ENCODE measurements at regions not wholly inside any gene's neighbourhood (a gene's known extent, or its start where the extent isn't known, plus 50 kb on each side); places are given as distances from the start of the nearest gene placed in this dataset.

DNA sequence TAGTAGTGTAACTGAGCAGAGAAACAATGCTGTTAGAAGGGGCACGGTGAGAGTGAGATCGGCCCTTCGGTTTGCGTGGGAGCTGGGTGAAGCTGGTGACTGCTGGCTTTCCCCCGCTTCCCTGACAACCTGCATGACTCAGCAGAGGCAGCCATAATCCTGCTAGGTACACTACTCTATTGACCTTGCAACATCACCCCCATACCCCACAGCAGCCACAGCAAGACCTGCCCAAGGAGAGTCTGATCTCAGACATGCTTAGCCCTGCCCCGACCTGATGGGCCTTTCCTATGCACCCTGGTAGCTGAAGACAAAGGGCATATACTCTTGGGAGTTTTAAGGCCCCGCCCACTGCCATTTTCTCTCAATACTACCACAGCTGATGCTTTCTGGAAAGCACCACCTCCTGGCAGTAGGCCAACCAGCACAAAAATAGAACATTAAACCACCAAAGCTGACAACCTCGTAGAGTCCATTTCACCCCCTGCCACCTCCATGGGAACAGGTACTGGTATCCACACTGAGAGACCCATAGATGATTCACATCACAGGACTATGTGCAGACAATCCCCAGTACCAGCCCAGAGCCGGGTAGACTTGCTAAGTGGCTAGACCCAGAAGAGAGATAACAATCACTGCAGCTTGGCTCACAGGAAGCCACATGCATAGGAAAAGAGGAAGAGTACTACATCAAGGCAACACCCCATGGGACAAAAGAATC lies 75.9 kb upstream of the RGS6 start:
- peak; percentile 59 for DNase-seq
- no peak overlapping the region for H3K4me2 ChIP-seq (ENCODE audit: insufficient read depth, low read length)
- no peak for TF ChIP-seq EZH2 (IDR thresholded peaks at IDR 0.05; ENCODE audit: borderline replicate concordance, low read depth, low read length, severe bottlenecking)
- TF ChIP-seq, protein P1, sequence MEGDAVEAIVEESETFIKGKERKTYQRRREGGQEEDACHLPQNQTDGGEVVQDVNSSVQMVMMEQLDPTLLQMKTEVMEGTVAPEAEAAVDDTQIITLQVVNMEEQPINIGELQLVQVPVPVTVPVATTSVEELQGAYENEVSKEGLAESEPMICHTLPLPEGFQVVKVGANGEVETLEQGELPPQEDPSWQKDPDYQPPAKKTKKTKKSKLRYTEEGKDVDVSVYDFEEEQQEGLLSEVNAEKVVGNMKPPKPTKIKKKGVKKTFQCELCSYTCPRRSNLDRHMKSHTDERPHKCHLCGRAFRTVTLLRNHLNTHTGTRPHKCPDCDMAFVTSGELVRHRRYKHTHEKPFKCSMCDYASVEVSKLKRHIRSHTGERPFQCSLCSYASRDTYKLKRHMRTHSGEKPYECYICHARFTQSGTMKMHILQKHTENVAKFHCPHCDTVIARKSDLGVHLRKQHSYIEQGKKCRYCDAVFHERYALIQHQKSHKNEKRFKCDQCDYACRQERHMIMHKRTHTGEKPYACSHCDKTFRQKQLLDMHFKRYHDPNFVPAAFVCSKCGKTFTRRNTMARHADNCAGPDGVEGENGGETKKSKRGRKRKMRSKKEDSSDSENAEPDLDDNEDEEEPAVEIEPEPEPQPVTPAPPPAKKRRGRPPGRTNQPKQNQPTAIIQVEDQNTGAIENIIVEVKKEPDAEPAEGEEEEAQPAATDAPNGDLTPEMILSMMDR (IDR thresholded peaks at IDR 0.05; ENCODE audit: borderline replicate concordance, extremely low read depth, low read length, poor library complexity, severe bottlenecking): no peak
- H3K9me3 ChIP-seq (ENCODE audit: insufficient read depth, low read length, severe bottlenecking): no peaks in the 10 kb centered on the region
- H3K27ac ChIP-seq (ENCODE audit: low read length): no peak overlapping the region
- peak; percentile 71 for ATAC-seq (ENCODE audit: insufficient read depth, low read depth)
- H3K4me3 ChIP-seq (ENCODE audit: low read depth in 1 of 2, low read length in 2 of 2): no peak overlapping the region
- H3K79me2 ChIP-seq (ENCODE audit: insufficient read depth, low read length): no peaks in the 10 kb centered on the region
- no peak overlapping the region for H3K9ac ChIP-seq (ENCODE audit: low read depth, low read length)
- H3K36me3 ChIP-seq (ENCODE audit: insufficient read depth, low read length): no peaks in the 10 kb centered on the region
- peaks cover 11% of the 10 kb centered on the region for H3K4me1 ChIP-seq (ENCODE audit: insufficient read depth, low read length)
- H2AFZ ChIP-seq (ENCODE audit: low read depth, low read length): no peak overlapping the region
- no peaks in the 10 kb centered on the region for H4K20me1 ChIP-seq (ENCODE audit: insufficient read depth, low read length)
- no peaks in the 10 kb centered on the region for H3K27me3 ChIP-seq (ENCODE audit: insufficient read depth, low read length, poor library complexity)

DNA sequence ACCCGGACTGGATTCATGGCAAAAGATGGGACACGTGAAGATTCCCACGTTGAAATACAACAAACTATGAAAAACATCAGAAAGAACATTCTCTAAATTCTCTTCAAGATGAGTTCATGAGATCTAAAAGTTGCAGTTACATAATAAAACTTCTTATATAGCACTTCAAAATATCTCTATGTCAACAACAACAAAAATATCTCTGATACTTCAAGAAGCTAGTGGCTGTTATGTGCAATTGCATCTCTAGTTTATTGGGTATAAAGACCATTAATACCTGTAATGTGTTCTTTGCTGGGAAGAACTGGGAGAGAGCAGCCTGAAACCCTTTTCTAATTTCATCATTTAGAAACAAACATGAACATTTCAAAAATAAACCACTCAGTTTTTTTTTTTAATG lies 69.2 kb upstream of the RGS6 start:
- Histone ChIP-seq H3K4me2 (ENCODE audit: insufficient read depth, low read length) (no peak overlapping the region), H3K27me3 (ENCODE audit: insufficient read depth, low read length, poor library complexity) (peaks cover 3% of the 10 kb centered on the region), H3K9ac (ENCODE audit: low read depth, low read length) (no peak overlapping the region), H3K4me3 (ENCODE audit: low read depth in 1 of 2, low read length in 2 of 2) (no peak overlapping the region), H3K4me1 (ENCODE audit: insufficient read depth, low read length) (no peaks in the 10 kb centered on the region), H3K79me2 (ENCODE audit: insufficient read depth, low read length) (no peaks in the 10 kb centered on the region), H2AFZ (ENCODE audit: low read depth, low read length) (no peak overlapping the region), H3K27ac (ENCODE audit: low read length) (no peak overlapping the region), H3K9me3 (ENCODE audit: insufficient read depth, low read length, severe bottlenecking) (no peaks in the 10 kb centered on the region), H3K36me3 (ENCODE audit: insufficient read depth, low read length) (no peaks in the 10 kb centered on the region), H4K20me1 (ENCODE audit: insufficient read depth, low read length) (no peaks in the 10 kb centered on the region)
- TF ChIP-seq EZH2 (IDR thresholded peaks at IDR 0.05; ENCODE audit: borderline replicate concordance, low read depth, low read length, severe bottlenecking): no peak
- TF ChIP-seq, protein P1 (IDR thresholded peaks at IDR 0.05; ENCODE audit: borderline replicate concordance, extremely low read depth, low read length, poor library complexity, severe bottlenecking): peak; percentile 18
- ATAC-seq (ENCODE audit: insufficient read depth, low read depth) (no peak), DNase-seq (no peak)

DNA sequence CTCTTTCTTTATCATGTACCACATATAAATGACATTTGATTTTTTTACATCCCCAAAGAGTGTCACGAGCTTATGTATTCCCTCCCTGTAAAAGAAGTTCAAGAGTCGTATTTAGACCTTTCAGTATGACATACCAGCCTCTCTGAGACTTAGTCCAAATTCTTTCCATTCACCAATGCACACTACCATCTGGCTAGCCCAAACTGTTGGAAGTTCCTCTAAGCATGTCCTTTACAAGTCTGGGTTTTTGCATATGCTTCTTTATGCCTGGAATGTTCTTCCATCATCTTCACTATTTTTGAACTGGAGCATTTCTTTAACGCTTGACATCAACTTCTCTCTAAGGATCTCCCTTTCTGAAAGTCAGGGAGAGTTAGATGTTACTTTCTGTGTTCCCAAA lies 68.5 kb upstream of the RGS6 start:
- TF ChIP-seq, protein P1 (IDR thresholded peaks at IDR 0.05; ENCODE audit: borderline replicate concordance, extremely low read depth, low read length, poor library complexity, severe bottlenecking): no peak
- no peak for TF ChIP-seq EZH2 (IDR thresholded peaks at IDR 0.05; ENCODE audit: borderline replicate concordance, low read depth, low read length, severe bottlenecking)

More for the DNA sequence above, 68.5 kb upstream of the RGS6 start:
- Histone ChIP-seq H3K27me3 (ENCODE audit: insufficient read depth, low read length, poor library complexity) (peaks cover 5% of the 10 kb centered on the region), H3K4me3 (ENCODE audit: low read depth in 1 of 2, low read length in 2 of 2) (no peak overlapping the region), H3K79me2 (ENCODE audit: insufficient read depth, low read length) (no peaks in the 10 kb centered on the region), H4K20me1 (ENCODE audit: insufficient read depth, low read length) (no peaks in the 10 kb centered on the region), H2AFZ (ENCODE audit: low read depth, low read length) (no peak overlapping the region), H3K36me3 (ENCODE audit: insufficient read depth, low read length) (no peaks in the 10 kb centered on the region), H3K9me3 (ENCODE audit: insufficient read depth, low read length, severe bottlenecking) (no peaks in the 10 kb centered on the region), H3K4me2 (ENCODE audit: insufficient read depth, low read length) (no peak overlapping the region), H3K9ac (ENCODE audit: low read depth, low read length) (no peak overlapping the region), H3K27ac (ENCODE audit: low read length) (no peak overlapping the region), H3K4me1 (ENCODE audit: insufficient read depth, low read length) (no peaks in the 10 kb centered on the region)
- DNase-seq: no peak
- no peak for ATAC-seq (ENCODE audit: insufficient read depth, low read depth)

Measured in DND-41 (cell line).